ENCODE measurements at regions not wholly inside any gene's neighbourhood (a gene's known extent, or its start where the extent isn't known, plus 50 kb on each side); places are given as distances from the start of the nearest gene placed in this dataset.

GRCh38 chr3:103052236-103052830, 617.5 kb downstream of the ZPLD1 start:
- ATAC-seq: peak; percentile 61
- TF ChIP-seq TOX (CRISPR knock-in tag; IDR thresholded peaks at IDR 0.05; ENCODE audit: borderline replicate concordance) (no peak), BACH2 (CRISPR knock-in tag; IDR thresholded peaks at IDR 0.05; ENCODE audit: borderline replicate concordance) (no peak), CREB5 (CRISPR knock-in tag; IDR thresholded peaks at IDR 0.05; ENCODE audit: low read depth) (no peak), ARNTL (CRISPR knock-in tag; IDR thresholded peaks at IDR 0.05; ENCODE audit: borderline replicate concordance, low read depth) (no peak), SNAI2 (CRISPR knock-in tag; IDR thresholded peaks at IDR 0.05) (no peak), OSR1 (CRISPR knock-in tag; IDR thresholded peaks at IDR 0.05) (no peak), TCF4 (CRISPR knock-in tag; IDR thresholded peaks at IDR 0.05; ENCODE audit: borderline replicate concordance) (no peak), CSRNP3 (CRISPR knock-in tag; IDR thresholded peaks at IDR 0.05) (no peak), ZNF70 (CRISPR knock-in tag; IDR thresholded peaks at IDR 0.05) (no peak), TSHZ2 (CRISPR knock-in tag; IDR thresholded peaks at IDR 0.05) (no peak), RARB (CRISPR knock-in tag; IDR thresholded peaks at IDR 0.05) (no peak), ZFP30 (CRISPR knock-in tag; IDR thresholded peaks at IDR 0.05) (no peak), ISL1 (CRISPR knock-in tag; IDR thresholded peaks at IDR 0.05) (no peak)

DNA sequence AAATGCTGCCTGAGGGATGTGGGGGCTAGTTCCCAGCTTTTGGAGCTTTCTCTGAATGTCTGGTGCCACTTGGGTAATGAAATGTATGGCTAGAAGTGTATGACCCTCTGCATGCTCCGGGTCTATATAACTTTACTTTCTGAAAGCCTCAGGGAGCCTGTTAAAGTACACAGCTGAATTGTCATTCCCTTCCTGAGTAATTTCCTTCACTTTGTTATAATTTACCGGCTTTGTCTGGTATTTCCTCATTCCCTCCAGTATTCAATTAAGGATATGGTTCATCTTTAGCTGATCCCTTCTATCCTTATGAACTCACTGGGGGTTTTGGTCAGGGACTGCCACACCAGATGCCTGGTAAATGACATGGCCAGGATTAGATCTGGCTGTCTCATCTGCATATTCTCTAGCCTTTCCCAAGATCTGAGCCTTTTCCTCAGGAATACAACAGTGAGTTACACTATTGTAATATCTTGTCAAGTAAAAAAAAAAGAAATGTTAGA, 620.3 kb downstream of the ZPLD1 start:
- TF ChIP-seq SNAI2 (CRISPR knock-in tag; IDR thresholded peaks at IDR 0.05) (no peak), TOX (CRISPR knock-in tag; IDR thresholded peaks at IDR 0.05; ENCODE audit: borderline replicate concordance) (no peak), ARNTL (CRISPR knock-in tag; IDR thresholded peaks at IDR 0.05; ENCODE audit: borderline replicate concordance, low read depth) (no peak), CSDC2 (CRISPR knock-in tag; IDR thresholded peaks at IDR 0.05) (no peak), BACH2 (CRISPR knock-in tag; IDR thresholded peaks at IDR 0.05; ENCODE audit: borderline replicate concordance) (no peak), GLIS3 (CRISPR knock-in tag; IDR thresholded peaks at IDR 0.05) (no peak), ZNF8 (CRISPR knock-in tag; IDR thresholded peaks at IDR 0.05) (no peak), TSHZ2 (CRISPR knock-in tag; IDR thresholded peaks at IDR 0.05) (no peak), CSRNP3 (CRISPR knock-in tag; IDR thresholded peaks at IDR 0.05) (no peak), ZFP3 (CRISPR knock-in tag; IDR thresholded peaks at IDR 0.05) (no peak), ZNF70 (CRISPR knock-in tag; IDR thresholded peaks at IDR 0.05) (no peak), ESRRG (CRISPR knock-in tag; IDR thresholded peaks at IDR 0.05) (no peak), CREB5 (CRISPR knock-in tag; IDR thresholded peaks at IDR 0.05; ENCODE audit: low read depth) (no peak), ZFP30 (CRISPR knock-in tag; IDR thresholded peaks at IDR 0.05) (no peak), ZC3H10 (CRISPR knock-in tag; IDR thresholded peaks at IDR 0.05) (no peak), RARB (CRISPR knock-in tag; IDR thresholded peaks at IDR 0.05) (no peak), PPARA (CRISPR knock-in tag; IDR thresholded peaks at IDR 0.05; ENCODE audit: borderline replicate concordance) (no peak), ISL1 (CRISPR knock-in tag; IDR thresholded peaks at IDR 0.05) (no peak)
- TF ChIP-seq, protein P1, sequence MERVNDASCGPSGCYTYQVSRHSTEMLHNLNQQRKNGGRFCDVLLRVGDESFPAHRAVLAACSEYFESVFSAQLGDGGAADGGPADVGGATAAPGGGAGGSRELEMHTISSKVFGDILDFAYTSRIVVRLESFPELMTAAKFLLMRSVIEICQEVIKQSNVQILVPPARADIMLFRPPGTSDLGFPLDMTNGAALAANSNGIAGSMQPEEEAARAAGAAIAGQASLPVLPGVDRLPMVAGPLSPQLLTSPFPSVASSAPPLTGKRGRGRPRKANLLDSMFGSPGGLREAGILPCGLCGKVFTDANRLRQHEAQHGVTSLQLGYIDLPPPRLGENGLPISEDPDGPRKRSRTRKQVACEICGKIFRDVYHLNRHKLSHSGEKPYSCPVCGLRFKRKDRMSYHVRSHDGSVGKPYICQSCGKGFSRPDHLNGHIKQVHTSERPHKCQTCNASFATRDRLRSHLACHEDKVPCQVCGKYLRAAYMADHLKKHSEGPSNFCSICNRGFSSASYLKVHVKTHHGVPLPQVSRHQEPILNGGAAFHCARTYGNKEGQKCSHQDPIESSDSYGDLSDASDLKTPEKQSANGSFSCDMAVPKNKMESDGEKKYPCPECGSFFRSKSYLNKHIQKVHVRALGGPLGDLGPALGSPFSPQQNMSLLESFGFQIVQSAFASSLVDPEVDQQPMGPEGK (CRISPR knock-in tag; IDR thresholded peaks at IDR 0.05; ENCODE audit: borderline replicate concordance): no peak
- TF ChIP-seq, protein P2, sequence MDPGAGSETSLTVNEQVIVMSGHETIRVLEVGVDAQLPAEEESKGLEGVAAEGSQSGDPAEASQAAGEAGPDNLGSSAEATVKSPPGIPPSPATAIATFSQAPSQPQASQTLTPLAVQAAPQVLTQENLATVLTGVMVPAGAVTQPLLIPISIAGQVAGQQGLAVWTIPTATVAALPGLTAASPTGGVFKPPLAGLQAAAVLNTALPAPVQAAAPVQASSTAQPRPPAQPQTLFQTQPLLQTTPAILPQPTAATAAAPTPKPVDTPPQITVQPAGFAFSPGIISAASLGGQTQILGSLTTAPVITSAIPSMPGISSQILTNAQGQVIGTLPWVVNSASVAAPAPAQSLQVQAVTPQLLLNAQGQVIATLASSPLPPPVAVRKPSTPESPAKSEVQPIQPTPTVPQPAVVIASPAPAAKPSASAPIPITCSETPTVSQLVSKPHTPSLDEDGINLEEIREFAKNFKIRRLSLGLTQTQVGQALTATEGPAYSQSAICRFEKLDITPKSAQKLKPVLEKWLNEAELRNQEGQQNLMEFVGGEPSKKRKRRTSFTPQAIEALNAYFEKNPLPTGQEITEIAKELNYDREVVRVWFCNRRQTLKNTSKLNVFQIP (CRISPR knock-in tag; IDR thresholded peaks at IDR 0.05; ENCODE audit: borderline replicate concordance, low read depth): no peak
- ATAC-seq: no peak
